GM18520 (cell line): ENCODE measurements at regions not wholly inside any gene's neighbourhood (a gene's known extent, or its start where the extent isn't known, plus 50 kb on each side); places are given as distances from the start of the nearest gene placed in this dataset.
"Not testable (repeated sequence)": the region's sequence is repeated elsewhere in the genome, so short reads cannot be mapped to it uniquely, and the experiment has no call there.

Experiments
- ATAC-seq: cut with Tn5 transposase; IDR thresholded peaks from one replicate; pipeline ENCODE4 v1.9.1; 2021; ENCODE audit not compliant: unreplicated experiment

DNA sequence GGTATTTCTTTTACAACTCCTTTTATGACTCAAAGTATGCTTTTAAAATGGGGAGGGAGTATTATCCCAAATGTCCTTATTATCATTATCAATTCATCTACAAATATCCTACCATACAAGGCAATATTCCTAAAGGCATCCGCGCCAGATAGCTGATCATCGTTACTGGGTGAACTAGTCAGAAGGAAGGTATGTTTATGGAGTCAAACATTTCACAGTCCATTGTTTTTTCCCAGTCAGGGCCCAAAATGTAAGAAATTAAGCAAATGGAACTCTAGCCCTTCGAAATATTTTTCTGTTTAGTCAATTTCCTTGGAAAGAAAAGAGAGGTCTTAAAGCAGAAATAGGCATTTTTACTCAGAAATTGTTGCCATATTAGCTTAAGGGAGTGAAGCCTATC, 188.5 kb upstream of the CCNG1 start:
- no peak for ATAC-seq

DNA sequence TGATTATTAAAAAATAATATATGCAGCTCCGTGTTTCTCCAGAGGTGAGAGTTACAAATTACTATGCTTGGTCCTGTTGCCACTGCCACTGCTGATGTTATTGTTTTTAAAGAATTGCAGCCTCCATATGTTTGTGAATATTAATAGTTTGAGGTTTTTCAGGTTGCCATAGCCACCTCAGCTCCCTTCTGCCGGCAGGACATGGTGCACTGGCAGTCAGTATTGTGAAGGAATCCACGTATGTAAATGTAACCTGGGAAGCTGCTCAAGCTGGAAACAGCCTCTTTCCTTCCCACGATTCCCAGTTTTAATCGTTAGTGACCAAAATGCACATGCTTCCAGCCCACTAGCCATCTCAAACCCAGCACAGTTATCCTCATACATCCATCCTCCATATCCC, 184.4 kb upstream of the CCNG1 start:
- no peak for ATAC-seq

DNA sequence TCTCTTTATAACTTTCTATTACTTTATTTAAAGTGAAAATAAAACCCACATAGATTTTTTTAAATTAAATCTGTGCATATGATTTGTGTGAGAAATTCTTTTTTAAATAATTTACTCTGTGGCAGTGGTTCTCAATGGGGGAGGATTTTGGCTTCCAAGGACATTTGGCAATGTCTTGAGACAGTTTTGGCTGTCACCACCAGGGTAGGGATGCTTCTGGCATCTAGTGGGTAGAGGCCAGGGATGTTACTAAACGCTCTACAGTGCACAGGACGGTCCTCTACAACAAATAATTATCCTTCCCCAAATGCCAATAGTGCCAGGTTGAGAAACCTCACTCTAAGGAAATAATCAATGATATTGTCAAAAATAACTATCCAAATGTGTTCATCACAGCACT, 177.9 kb upstream of the CCNG1 start:
- ATAC-seq: no peak

DNA sequence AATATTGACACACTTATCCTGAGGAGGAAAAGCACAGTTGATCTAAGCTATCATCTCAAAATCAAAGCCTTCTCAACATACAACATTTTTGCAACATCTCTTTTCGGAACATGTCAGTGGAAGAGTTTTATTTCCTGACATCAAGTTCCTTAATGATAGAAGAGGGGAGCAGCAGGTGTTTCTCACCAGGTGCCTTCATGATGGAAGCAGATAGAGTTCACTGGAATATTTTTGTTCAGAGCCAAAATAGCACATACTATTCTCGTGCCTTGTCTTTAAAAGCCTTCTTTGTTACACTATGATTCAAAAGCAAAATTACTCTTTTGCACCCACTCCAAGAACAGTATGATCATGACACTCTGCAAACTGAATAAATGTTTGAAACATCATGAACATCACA, 176.9 kb upstream of the CCNG1 start:
- no peak for ATAC-seq

DNA sequence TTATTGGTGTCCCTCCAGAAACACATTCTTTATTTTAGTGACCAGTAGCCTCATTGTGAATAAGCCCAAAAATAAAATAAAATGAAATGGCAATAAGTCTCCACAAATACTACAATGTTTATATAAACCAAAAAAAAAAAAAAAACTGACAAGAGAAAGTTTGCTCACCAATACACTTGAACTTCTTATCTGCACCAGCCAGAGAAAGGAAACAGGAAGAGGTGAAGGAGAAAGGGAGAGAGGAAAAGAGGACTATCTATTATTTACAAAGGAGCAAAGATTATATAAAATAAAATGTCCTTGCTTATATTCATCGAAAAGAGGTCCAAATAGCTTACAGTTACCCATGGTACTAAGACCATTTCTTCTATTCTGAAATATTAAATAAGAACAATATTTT, 176.4 kb upstream of the CCNG1 start:
- ATAC-seq: no peak

DNA sequence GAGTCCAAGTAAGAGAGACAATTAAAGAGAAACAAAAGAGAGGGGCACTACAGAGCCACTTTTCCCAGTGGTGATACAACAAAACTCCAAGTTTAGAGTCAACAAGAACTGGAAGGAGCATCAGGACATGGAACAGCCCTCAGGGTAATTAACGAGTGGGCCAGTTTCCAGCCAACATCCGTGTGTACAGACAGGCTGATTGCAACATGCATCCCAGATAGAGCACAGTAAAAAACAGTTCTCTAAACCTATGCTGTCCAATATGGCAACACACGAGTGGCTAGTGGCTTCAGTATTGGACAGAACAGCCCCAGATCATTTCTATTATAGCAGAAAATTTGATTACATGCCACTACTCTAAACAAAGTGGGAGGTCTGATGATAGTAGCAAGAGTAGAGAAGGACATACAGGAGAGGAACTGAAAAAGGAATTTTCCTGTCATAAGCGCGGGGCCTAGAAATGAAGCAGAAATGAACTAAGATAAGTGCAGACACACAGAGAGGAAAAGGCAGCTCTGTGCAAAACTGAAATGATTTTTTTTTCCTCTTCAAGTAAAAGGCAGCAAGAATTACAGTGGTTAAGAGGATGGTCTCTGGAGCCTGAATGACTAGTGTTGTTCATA, 175.6 kb upstream of the CCNG1 start:
- ATAC-seq: no peak

DNA sequence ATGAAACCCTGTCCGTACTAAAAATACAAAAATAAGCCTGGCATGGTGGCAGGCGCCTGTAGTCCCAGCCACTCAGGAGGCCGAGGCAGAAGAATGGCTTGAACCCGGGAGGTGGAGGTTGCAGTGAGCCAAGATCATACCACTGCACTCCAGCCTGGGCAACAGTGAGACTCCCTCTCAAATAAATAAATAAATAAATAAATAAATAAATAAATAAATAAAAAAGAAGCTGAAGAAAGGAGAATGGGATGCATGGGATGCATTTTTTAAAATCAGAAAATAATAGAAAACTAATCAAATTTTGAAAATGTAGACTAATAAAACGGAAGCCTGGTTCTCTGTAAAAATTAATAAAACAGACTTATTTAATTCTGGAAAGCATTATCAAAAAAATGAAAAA, 171.1 kb upstream of the CCNG1 start:
- not testable (repeated sequence) for ATAC-seq

DNA sequence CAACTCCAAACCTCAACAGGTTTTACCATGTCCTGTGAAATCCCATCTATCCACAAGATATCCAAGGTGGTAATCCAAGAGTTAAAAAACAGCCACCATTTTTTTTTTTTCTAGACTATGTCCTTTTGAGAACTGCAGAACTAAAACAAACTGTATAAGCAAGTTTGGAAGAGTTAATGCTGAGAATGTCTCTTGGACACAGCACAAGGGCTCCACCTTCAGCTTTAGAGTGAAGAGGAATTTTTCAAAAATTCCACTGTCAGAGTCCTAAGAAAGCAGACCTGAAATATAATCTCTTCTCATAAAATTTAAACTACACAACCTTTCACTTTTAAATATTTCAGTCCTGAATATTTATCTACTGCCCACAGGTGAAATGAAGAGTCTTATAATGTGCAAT, 167.8 kb upstream of the CCNG1 start:
- ATAC-seq: no peak

DNA sequence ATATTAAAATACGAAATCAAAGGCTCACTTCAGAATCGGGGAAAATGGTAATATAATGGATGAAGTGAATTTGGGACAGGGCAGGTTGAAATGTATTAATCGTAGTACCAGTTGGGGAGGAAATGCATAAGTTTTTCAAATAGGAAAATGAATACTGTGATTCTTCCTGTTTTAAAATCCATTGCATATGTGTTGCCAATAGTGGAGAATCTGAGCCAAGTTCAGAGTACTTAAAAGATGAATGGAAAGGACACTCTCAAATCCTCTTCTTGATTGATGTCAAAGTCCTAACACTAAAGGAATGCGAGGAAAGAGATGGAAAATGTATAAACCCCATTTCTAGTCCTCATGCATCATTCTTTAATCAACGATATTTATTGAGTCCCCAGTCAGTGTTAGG, 160.9 kb upstream of the CCNG1 start:
- no peak for ATAC-seq

DNA sequence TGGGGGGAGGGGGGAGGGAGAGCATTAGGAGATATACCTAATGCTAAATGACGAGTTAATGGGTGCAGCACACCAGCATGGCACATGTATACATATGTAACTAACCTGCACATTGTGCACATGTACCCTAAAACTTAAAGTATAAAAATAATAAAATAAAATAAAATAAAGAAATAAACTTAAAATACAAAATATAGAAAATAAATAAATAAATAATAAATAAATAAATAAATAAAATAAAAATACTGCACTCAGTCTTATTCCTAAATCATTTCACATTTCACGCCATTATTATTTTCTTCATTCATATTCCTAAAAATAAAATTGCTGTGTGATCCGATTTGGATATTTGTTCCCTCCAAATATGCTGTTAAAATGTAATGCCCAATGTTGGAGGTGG, 156.5 kb upstream of the CCNG1 start:
- ATAC-seq: not testable (repeated sequence)

DNA sequence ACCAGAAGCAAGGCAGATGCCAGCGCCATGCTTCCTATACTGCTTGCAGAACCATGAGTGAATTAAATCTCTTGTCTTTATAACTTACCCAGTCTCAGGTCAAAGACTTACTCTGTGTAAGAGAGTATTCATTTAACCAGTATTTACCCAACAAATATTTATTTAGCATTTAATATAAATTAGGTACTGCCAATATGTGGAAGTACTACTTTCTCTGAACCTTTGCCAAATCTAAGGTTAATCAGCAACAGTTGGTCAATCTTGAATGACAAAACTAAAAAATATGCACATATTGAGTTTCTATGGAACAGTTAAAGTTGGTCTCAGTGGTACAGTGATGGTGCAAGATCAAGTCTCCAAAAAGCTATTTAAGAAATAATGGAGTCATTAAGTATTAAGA, 155.9 kb upstream of the CCNG1 start:
- ATAC-seq: no peak

DNA sequence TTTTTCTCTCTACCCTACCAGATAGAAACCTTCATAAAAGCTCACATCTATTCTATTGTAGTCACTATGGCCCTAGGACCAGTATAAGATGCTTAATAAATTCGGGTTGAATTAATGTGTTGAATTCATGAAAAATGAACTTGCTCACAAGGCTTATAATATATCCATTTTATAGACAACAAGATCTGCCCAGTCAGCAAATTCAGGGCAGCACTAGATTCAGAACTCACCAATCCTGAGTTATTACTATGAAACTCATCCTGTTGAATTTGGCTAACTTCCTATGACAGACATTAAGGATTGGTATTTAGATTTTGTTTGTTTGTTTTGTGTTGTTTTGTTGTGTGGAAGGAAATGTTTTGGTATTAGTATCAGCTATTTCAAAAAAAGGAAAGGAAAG, 143.6 kb upstream of the CCNG1 start:
- no peak for ATAC-seq

DNA sequence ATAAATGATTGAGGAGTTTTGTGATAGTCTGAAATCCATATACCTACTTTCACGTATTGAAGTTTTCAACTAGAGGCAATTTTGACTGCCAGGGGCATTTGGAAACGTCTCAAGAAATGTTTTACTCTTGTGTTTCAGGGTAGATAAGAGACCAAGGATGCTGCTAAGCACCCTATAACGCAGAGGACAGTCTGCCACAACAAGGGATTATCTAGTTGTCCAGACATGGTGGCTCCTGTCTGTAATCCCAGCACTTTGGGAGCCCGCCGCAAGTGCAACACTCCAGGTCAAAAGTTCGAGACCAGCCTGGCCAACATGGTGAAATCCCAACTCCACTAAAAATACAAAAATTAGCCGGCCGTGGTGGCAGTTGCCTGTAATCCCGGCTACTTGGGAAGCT, 133.7 kb upstream of the CCNG1 start:
- ATAC-seq: no peak

DNA sequence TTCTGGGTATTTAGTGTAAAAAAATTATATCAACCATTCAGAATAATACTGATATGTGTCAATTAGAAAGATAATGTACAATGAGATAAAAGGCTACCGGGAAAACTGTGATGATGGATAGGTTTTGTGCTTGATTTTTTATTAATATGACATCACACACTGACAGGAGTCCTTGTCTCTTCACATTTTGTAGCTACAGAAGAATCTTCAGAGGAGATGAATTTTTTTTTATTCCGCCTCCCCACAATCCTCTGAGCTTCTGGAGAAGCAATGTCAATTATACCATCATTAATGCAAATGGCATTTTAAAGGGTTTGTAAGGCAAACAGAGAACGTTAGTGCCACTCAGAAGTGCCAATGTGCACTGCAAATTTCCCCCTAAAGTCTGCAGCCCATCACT, 131.7 kb upstream of the CCNG1 start:
- no peak for ATAC-seq

DNA sequence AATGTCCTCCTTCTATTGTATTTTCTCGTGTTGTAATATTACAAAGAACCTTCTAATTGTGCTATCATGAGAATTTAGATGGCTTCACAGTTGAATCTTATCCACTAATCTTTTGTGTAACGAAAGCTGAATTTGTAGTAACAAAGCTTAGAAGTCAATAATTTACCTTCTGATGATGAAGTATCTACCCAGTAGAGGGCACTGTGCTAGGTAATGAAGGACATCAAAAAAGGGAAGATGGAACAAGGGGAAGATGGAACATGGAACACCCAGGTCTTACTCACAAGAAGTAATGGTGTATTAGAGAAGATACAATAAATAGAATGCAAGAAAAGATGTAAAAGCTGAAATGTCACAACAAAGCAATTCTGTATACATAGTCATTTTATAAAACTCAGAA, 131.0 kb upstream of the CCNG1 start:
- ATAC-seq: no peak

DNA sequence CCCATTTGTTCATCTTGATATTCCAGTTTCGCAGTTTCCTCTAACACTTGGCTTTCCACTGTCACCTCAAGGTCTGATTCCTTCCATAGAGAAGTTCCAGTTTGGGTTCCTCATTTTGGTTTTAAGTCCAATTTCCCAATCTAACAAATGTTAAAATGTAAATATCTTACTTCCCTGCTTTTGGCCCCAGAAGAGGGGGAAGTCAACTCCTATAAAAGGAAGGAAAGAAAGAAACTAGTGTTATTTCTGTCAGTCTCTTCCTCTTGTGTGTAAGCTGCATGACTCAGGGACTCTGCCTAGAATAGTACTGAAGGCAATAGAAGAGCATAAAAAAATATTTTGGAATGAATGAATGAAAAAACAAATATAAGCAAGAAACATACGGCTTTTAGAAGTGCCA, 127.5 kb upstream of the CCNG1 start:
- no peak for ATAC-seq

DNA sequence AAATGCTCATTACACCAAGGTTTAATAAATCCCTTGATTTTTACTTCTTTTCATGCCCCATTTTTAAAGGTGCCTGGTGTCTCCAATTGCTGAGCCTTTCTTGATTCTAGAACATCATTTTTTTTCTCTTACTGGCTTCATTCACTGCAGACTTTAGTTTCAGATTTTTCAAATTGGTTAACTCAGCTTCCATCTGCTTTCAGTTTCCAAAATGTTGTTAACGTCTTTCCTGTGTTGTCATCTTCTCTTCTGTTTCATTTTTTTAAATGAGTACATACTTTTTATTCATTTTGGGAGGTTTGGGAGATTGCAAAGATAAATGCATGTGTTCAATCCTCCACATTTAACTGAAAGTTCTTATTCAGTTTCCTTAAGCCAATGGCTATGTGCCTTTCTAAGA, 126.4 kb upstream of the CCNG1 start:
- no peak for ATAC-seq

DNA sequence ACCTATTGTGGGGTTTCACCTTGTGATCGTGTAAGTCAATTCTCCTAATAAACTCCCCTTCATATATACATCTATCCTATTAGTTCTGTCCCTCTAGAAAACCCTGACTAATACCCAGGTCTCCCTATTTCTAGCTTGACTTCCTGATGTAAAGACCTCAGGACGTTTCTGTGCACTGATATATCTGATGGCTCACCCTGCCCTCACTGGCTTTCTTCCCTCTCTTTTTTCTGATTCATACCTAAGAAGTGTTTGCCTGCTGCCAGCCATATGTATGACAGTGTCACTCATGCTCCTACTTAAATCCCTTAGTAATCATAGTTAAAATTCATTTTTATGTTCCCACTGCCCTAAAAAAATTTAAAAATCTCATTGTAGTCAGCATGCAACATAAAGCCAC, 124.8 kb upstream of the CCNG1 start:
- ATAC-seq: no peak

DNA sequence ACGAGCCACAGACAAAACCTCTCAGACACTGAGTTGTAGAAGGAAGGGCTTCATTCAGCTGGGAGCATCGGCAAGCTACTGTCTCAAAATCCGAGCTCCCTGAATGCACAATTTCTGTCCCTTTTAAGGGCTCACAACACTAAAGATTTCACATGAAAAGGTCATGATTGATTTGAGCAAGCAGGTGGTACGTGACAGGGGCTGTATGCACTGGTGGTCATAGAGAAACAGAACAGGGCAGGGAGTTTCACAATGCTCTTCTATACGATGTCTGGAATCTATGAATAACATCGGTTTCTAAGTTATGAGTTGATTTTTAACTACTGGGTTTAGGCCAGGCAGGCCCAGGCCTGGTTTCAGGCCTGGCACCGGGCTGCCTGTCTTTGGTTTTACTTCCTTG, 124.3 kb upstream of the CCNG1 start:
- ATAC-seq: not testable (repeated sequence)

DNA sequence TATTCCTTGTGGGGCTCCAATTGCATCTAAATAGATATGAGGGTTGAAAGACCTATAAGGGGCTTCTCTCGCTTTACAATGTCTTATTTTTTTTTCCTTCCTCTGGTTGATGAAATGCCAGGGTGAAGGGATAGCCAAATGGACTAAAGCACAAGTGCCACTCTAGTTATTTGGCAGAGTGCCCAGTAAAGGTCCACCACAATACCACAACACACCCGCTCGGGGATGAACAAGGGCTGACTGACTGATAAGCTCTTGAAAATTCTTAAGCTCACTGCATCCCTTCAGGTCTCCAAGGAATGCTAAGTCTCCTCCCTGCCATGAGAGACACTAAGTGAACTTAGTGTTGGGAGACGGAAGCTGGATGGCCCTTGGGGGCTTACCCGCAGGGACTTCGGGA, 121.0 kb upstream of the CCNG1 start:
- ATAC-seq: not testable (repeated sequence)

DNA sequence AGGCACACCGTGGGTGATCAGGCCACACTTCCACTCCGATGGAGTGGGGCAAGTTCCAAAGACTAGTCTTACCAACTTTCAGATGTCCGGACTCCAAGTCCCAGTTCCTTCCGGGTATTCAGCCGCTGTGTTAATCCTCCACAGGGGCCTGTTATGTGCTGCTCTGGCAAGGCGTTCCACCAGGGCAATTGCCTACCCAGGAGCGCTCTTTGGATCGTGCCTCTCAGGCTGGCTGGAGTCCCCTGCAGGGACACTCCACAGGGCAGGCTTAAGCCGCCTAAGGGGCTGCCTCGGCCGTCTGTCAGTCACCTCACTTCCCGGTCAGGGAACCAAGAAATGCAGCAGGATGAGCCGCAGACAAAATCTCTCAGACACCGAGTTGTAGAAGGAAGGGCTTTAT, 118.7 kb upstream of the CCNG1 start:
- no peak for ATAC-seq

DNA sequence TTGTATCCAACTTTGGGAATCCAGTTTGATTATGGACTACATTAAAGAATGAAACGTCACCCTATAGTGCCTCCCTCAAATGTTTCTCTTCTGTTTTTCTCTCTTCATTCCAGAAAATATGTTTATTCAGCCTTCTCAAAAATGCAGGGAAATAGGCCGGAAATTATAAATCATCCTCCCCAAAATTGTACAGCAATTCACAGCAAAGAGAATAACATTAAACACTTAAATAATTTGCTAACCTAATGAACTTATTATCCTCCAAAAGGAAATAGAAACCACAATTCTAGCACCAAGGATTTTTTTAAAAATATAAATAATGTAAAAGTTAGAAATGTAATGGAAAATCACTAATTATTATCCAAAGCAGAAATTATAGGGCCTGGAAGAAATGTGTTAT, 115.9 kb upstream of the CCNG1 start:
- ATAC-seq: no peak

DNA sequence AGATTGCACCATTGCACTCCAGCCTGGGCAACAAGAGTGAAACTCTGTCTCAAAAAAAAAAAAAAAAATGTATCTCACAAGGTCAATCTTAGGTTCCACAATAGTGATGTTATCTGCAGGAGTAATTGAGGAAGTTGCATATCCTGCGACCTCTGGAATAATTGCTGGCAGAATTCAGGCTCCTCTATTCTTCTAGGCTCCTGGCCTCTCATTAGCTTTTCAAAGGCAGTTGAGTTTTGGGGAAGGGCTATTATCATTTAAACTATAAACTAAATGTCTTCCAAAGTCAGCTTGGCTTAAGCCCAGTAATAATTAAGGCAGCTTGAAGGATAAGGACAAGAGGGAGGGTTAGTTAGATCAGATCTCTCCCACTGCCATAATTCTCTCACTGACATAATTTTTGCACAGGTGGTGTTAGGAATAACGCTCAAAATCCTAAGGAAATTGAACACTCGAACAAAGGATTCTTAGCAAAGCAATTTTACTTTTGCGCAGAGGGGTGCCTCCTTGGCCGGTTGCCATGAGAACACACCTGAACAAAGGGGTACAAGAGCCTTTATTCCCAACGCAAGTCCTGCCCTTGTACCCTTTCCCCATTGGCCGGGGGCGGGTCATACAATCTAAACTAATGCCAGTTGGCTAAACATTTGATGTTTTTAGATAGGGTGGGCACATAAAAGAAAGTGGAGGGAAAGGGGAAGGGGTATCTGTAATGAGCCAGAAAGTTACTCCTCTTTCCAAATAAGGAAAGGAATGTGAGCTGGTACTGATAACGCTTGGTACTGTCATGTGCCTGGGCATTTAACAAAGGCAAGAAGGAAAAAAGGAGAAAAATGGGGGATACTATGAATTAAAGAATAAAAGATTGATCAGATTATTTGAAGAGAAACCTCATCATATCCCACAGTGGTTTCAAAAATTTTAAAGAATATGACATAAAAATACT, 106.4 kb upstream of the CCNG1 start:
- ATAC-seq: no peak
